IMR-90 (cell line): ENCODE measurements at regions not wholly inside any gene's neighbourhood (a gene's known extent, or its start where the extent isn't known, plus 50 kb on each side); places are given as distances from the start of the nearest gene placed in this dataset.

Source experiments
- ATAC-seq: fragments of 200-7000 bp; cut with Tn5 transposase; 2 replicates; pipeline ENCODE4 v1.9.1; 2020; ENCODE audit warnings: low read depth, mild to moderate bottlenecking, moderate library complexity
- BruUV-seq: library from RNA; stranded (reverse); fragments of 400-500 nt; replicated peaks from 2 replicates; lab custom pipeline; 2021; lab: Mats Ljungman, UMichigan
- CTCF ChIA-PET: fragments of 300-600 bp; formaldehyde crosslinking; extraction: SDS; loops from one replicate; lab custom pipeline; 2021; ENCODE audit warnings: antibody characterized with exemption; lab: Yijun Ruan, JAX
- POLR2A ChIA-PET: fragments of 300-600 bp; sonication (Branson Sonifier 250); formaldehyde crosslinking; loops from one replicate; lab custom pipeline; 2022; ENCODE audit warnings: antibody characterized with exemption; ENCODE audit not compliant: unreplicated experiment; lab: Charles Lee
- DNase-seq: peaks from one replicate; pipeline ENCODE4 v3.0.0; 2013
- H2AFZ ChIP-seq: replicated peaks from 2 replicates; pipeline ENCODE3; 2013; ENCODE audit warnings: low read length, mild to moderate bottlenecking; ENCODE audit not compliant: poor library complexity
- H2AK5ac ChIP-seq: 2 replicates; pipeline ENCODE4 v1.6.1; 2013; ENCODE audit warnings: low read depth, low read length, inconsistent platforms
- H2AK9ac ChIP-seq: replicated peaks from 2 replicates; pipeline ENCODE3; 2013; ENCODE audit warnings: mild to moderate bottlenecking, low read depth, low read length, moderate library complexity; ENCODE audit not compliant: poor library complexity
- H2BK120ac ChIP-seq: 2 replicates; pipeline ENCODE4 v1.6.1; 2013; ENCODE audit warnings: low read depth, low read length, inconsistent platforms
- H2BK15ac ChIP-seq: 3 replicates; pipeline ENCODE4 v1.6.1; 2013; ENCODE audit warnings: low read depth, low read length, inconsistent platforms
- H2BK20ac ChIP-seq: 2 replicates; pipeline ENCODE4 v1.6.1; 2013; ENCODE audit warnings: low read depth, mild to moderate bottlenecking, inconsistent platforms, low read length, moderate library complexity
- H2BK5ac ChIP-seq: 2 replicates; pipeline ENCODE4 v1.6.1; 2013; ENCODE audit warnings: mild to moderate bottlenecking, low read depth, low read length, inconsistent platforms; ENCODE audit not compliant: poor library complexity, severe bottlenecking
- H3K14ac ChIP-seq: replicated peaks from 2 replicates; pipeline ENCODE4 v1.6.1; 2013; ENCODE audit warnings: low read depth, low read length, inconsistent platforms
- H3K18ac ChIP-seq: 2 replicates; pipeline ENCODE4 v1.6.1; 2013; ENCODE audit warnings: low read depth, low read length, control low read depth
- H3K23ac ChIP-seq: 2 replicates; pipeline ENCODE4 v1.6.1; 2013; ENCODE audit warnings: low read depth, low read length, inconsistent platforms
- H3K27ac ChIP-seq: 2 replicates; pipeline ENCODE4 v1.5.1; 2013; ENCODE audit warnings: mild to moderate bottlenecking, control low read depth, low read length; ENCODE audit not compliant: insufficient read depth
- H3K27me3 ChIP-seq: 2 replicates; pipeline ENCODE4 v1.6.1; 2013; ENCODE audit warnings: low read length; ENCODE audit not compliant: control insufficient read depth, insufficient read depth
- H3K36me3 ChIP-seq: 2 replicates; pipeline ENCODE4 v1.6.1; 2013; ENCODE audit warnings: low read length, mixed read lengths; ENCODE audit not compliant: control insufficient read depth, insufficient read depth
- H3K4ac ChIP-seq: 2 replicates; pipeline ENCODE4 v1.6.1; 2013; ENCODE audit warnings: low read depth, low read length, inconsistent platforms
- H3K4me1 ChIP-seq: 2 replicates; pipeline ENCODE4 v1.6.1; 2013; ENCODE audit warnings: low read length, mixed read lengths; ENCODE audit not compliant: control insufficient read depth, insufficient read depth
- H3K4me2 ChIP-seq: 2 replicates; pipeline ENCODE4 v1.6.1; 2013; ENCODE audit warnings: low read depth, mild to moderate bottlenecking, control low read depth, low read length, moderate library complexity
- H3K4me3 ChIP-seq: 2 replicates; pipeline ENCODE4 v1.5.1; 2013; ENCODE audit warnings: low read depth, mild to moderate bottlenecking, control low read depth, low read length, moderate library complexity; ENCODE audit not compliant: insufficient read depth
- H3K56ac ChIP-seq: 2 replicates; pipeline ENCODE4 v1.6.1; 2013; ENCODE audit warnings: low read length, inconsistent platforms; ENCODE audit not compliant: insufficient read depth; ENCODE audit errors: extremely low read depth
- H3K79me1 ChIP-seq, 2 experiments: 2 replicates each; pipeline ENCODE4 v1.6.1; 2013; ENCODE audit warnings: low read length in 2 of 2, inconsistent platforms in 1 of 2, low read depth in 1 of 2
- H3K9ac ChIP-seq: 2 replicates; pipeline ENCODE4 v1.6.1; 2013; ENCODE audit warnings: low read depth, low read length, control low read depth
- H3K9me1 ChIP-seq: 2 replicates; pipeline ENCODE4 v1.6.1; 2013; ENCODE audit warnings: low read length, inconsistent platforms; ENCODE audit not compliant: insufficient read depth
- H3K9me3 ChIP-seq: 2 replicates; pipeline ENCODE4 v1.6.1; 2013; ENCODE audit warnings: low read length; ENCODE audit not compliant: control insufficient read depth, insufficient read depth
- H4K20me1 ChIP-seq: 2 replicates; pipeline ENCODE4 v1.6.1; 2013; ENCODE audit warnings: low read length, inconsistent platforms; ENCODE audit not compliant: insufficient read depth
- H4K5ac ChIP-seq: 2 replicates; pipeline ENCODE4 v1.6.1; 2013; ENCODE audit warnings: mild to moderate bottlenecking, low read depth, low read length, control low read depth
- H4K8ac ChIP-seq, 2 experiments: 2 replicates each; pipeline ENCODE4 v1.6.1; 2013; ENCODE audit warnings: low read depth in 2 of 2, low read length in 2 of 2, control low read depth in 1 of 2, inconsistent platforms in 1 of 2
- H4K91ac ChIP-seq: 2 replicates; pipeline ENCODE4 v1.6.1; 2013; ENCODE audit warnings: low read depth, low read length, inconsistent platforms; ENCODE audit not compliant: insufficient read depth
- CTCF ChIP-seq: conservative IDR thresholded peaks from 2 replicates; pipeline ENCODE4 v1.5.1; 2012; ENCODE audit warnings: mild to moderate bottlenecking, low read depth, low read length, improper control_type of control experiment
- ELK1 ChIP-seq: fragments of 150-350 bp; IDR thresholded peaks from 2 replicates; pipeline ENCODE4 v1.6.1; 2016; ENCODE audit warnings: low read depth, mild to moderate bottlenecking, low read length, moderate library complexity, borderline replicate concordance
- FOS ChIP-seq: fragments of 150-350 bp; IDR thresholded peaks from 2 replicates; pipeline ENCODE4 v1.6.1; 2016; ENCODE audit warnings: low read depth, low read length
- MAZ ChIP-seq: IDR thresholded peaks from 2 replicates; pipeline ENCODE4 v1.6.1; 2012; ENCODE audit warnings: low read depth, mild to moderate bottlenecking, low read length, improper control_type of control experiment, moderate library complexity, borderline replicate concordance
- MXI1 ChIP-seq: IDR thresholded peaks from 2 replicates; pipeline ENCODE4 v1.6.1; 2012; ENCODE audit warnings: low read depth, mild to moderate bottlenecking, low read length, moderate library complexity, borderline replicate concordance
- NFE2L2 ChIP-seq: fragments of 150-350 bp; IDR thresholded peaks from 2 replicates; pipeline ENCODE4 v1.6.1; 2016; ENCODE audit warnings: low read depth, mild to moderate bottlenecking, low read length
- WGBS, 2 experiments: methylation state at CpG; one replicate each; pipeline versions ENCODE4 v1.1.5 to v1.1.7; 2013; ENCODE audit warnings: missing lambda C conversion rate in 2 of 2; ENCODE audit not compliant: insufficient read length in 1 of 2; ENCODE audit errors: extremely low coverage in 2 of 2; 5-methylcytosine and 5-hydroxymethylcytosine counted together
- dilution Hi-C: fragments of 300-500 bp; cut with HindIII; formaldehyde crosslinking; loops from one replicate; pipeline ENCODE4 v1.14.3; 2018; ENCODE audit warnings: low sequenced_read_pairs; ENCODE audit not compliant: unreplicated experiment
- in situ Hi-C: fragments of 300-500 bp; cut with MboI; formaldehyde crosslinking; loops from 3 replicates; pipeline ENCODE4 v1.14.3; 2019; ENCODE audit warnings: low sequenced_read_pairs, inconsistent platforms, mixed read lengths
- intact Hi-C: fragments of 100-400 bp; cut with micrococcal nuclease; formaldehyde crosslinking; loops from 2 replicates; pipeline ENCODE4 v1.10.0; 2022

DNA sequence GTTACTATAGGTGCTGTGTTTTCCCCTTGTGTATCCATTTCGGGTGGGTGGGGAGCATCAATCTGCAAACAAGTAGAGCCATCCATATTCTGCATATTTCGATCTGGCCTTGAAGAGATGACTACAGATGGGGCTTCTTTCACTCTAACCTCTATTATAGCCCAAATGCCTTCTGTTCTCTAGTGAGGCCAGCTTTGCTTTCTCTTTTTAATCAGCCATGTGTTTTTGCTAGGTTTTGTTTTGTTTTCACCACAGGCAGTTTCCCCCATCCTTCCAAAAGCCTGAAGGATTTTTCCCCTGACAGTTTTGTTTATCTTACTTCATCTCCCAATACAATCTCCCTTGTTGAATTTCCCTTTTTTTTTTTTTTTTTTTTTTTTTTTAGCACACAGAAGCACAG is 224.1 kb downstream of the BTG1 start:
- no peak overlapping the region for H3K4ac ChIP-seq

More for the DNA sequence above, 224.1 kb downstream of the BTG1 start:
- ATAC-seq (no peak), DNase-seq (no peak)
- no peak overlapping the region for H2BK120ac ChIP-seq
- TF ChIP-seq CTCF = no peak
- no peak for TF ChIP-seq ELK1
- no peak for TF ChIP-seq MXI1
- no peak for TF ChIP-seq MAZ
- no peak for TF ChIP-seq NFE2L2
- no peak for TF ChIP-seq FOS
- POLR2A ChIA-PET = no interaction called here
- H4K20me1 ChIP-seq = no peaks in the 10 kb centered on the region
- no peak overlapping the region for H3K27ac ChIP-seq
- H3K9me3 ChIP-seq = no peaks in the 10 kb centered on the region
- H3K18ac ChIP-seq = peak overlapping the region; percentile 72
- H3K9me1 ChIP-seq = no peaks in the 10 kb centered on the region; the same call in 1 of the 2 replicates
- WGBS, 2 experiments = no CpG with 5 or more reads among the region's 2 CpGs
- no peaks in the 10 kb centered on the region for H3K36me3 ChIP-seq
- no peak overlapping the region for H4K91ac ChIP-seq
- no peak overlapping the region; the same call in 1 of the 2 replicates for H4K5ac ChIP-seq
- BruUV-seq = no TSS peak
- H3K14ac ChIP-seq = no peak overlapping the region; the same call in 1 of the 2 replicates
- H3K9ac ChIP-seq = no peak overlapping the region
- no peak overlapping the region for H2AFZ ChIP-seq
- peaks cover 15% of the 10 kb centered on the region for H3K4me1 ChIP-seq
- H3K4me2 ChIP-seq = no peak overlapping the region
- no peak overlapping the region for H2BK15ac ChIP-seq
- no peaks in the 10 kb centered on the region for H3K27me3 ChIP-seq
- no peak overlapping the region for H4K8ac ChIP-seq
- CTCF ChIA-PET = interaction anchor here (1.0 kb wide), 1 partner anchor 91 kb away, joined by 3 read pairs; no protein-coding TSS in a partner anchor
- no peak overlapping the region for H2BK20ac ChIP-seq
- intact Hi-C loops (no loop called here), dilution Hi-C loops (no loop called here), in situ Hi-C loops (no loop called here)
- H2AK9ac ChIP-seq = no peak overlapping the region
- H2BK5ac ChIP-seq = no peak overlapping the region
- H3K56ac ChIP-seq = no peak overlapping the region
- no peaks in the 10 kb centered on the region for H3K79me1 ChIP-seq
- H2AK5ac ChIP-seq = no peak overlapping the region
- H3K23ac ChIP-seq = no peak overlapping the region
- no peak overlapping the region for H3K4me3 ChIP-seq
